MV-4-11 (cell line): ENCODE measurements at regions not wholly inside any gene's neighbourhood (a gene's known extent, or its start where the extent isn't known, plus 50 kb on each side); places are given as distances from the start of the nearest gene placed in this dataset.
A peak's percentile ranks its signal among the peaks of the same experiment; 100 is the strongest.

Experiments
- DNase-seq: peaks from one replicate; lab custom pipeline; 2025; lab: John Stamatoyannopoulos, UW

DNA sequence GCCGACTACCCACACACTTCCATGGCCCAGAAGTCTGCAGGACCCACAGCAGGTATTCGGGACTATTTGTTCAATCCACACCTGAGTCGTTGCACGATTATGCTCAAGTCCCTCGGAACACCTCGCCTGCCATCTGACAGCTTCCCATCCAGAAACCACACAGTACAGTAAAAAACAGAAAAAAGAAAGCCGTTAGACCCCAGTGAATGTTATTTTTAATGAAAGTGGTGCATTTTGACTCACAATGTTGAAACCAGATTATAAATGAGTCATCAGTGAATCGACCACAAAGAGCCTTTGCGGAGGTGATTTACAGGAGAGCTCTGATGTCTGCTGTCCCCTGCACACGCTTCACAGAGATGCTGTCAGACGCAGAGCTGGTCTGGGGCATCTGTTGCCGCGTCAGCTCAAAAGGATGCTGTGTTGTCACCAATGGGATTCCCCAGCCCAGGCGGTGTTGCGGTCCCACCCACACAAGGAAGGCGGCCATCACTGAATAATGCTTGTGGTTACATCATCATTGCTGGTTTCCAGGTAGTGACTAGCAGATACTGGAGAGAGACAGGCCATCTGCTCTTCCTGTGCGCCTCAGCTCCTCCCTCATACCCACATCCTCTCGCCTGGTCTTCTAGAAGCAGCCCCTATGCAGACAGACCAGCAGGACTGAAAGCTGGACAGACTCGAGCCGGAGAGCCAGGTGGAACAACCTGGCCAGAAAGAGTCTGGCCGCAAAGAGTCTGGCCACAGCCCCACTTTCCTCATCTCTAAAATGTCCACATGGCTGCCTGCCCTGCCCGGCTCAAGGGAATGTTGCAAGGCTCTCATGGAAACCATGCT lies 116.8 kb downstream of the TOMM20 start:
- peak; percentile 100 for DNase-seq

DNA sequence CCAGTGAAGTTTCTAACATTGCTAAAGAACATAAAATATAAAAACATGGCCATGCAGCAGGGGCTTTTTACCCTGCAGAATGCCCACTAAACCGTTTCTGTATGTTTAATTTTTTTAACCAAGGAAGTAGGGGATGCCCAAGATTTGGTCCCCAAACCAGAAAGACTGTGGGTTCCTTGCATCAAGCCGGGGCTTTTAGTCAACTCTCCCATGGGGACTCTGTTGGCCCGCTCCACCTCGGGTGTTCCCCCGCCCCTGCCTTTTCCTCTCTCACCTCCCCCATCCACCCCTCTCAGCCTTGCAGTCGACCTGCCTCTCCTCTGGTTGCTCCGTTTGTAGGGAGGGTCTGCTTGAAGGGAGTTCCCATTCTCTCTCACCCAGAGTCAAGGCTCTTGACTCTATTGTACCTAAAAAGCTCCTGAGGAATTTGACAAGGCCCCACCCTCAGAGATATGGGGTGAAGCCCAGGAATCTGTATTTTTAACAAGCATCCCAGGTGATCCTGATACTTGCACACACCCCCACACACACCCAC lies 117.5 kb downstream of the TOMM20 start:
- no peak for DNase-seq

DNA sequence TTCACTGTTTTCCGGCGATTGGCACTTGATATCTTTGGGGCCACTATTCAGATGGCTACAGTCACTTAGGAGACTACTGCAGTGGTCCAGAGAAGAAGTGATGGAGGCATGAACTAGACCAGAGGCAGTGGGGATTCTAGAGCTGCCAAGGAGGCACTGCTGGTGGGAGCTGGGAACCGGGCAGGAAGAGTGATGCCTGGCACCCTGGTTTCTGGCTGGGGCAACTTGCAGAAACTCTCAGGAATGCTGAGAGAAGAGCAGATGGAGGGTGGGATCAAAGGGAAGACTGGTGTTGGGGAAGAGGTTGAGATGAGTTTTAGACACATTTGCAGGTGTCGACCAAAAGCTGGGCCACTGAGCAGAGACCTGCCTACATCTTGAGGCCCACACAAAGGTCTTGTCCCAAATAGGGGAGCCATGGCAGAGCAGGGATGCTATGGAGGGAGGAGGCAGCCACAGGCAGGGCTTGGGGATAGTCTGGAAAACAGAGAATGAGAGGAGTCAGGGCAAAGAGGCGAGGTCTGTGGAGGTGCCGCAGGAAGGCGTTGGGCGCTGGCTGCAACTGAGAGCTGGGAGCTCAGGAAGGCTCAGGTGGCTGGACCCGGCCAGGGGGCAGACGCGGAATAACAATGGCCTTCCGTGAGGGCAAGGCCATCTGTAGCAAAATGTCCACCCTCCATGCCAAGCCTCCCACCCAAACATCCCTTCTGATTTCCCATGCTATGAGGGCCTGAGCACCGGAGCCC lies 118.9 kb downstream of the TOMM20 start:
- DNase-seq, result no peak

DNA sequence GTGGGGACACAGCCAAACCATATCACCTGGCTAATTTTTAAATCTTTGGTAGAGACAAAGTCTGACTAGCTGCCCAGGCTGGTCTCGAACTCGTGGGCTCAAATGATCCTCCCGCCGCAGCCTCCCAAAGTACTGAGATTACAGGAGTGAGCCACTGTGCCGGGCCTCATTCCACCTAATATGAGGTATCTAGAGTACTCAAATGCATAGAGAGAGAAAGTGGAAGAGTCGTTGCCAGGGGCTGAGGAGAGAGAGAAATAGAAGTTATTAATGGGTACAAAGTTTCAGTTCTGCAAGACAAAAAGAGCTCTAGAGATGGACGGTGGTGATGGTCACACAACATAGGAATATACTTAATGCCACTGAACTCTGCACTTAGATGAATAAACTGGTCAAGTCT lies 119.6 kb downstream of the TOMM20 start:
- peak; percentile 55 for DNase-seq

DNA sequence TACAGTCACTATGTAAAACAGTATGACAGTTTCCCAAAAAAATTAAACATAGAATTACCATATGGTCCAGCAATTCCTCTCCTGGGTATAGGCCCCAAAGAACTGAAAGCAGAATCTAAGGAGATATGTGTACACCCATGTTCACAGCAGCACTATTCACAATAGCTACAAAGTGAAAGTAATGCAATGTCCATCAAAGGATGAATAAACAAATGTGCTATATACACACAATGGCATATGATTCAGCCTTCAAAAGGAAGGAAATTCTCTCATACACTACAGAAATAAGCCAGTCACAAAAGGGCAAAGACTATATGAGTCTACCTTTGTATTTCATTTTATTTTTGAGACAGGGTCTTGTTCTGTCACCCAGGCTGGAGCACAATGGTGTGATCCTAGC lies 120.4 kb downstream of the TOMM20 start:
- no peak for DNase-seq

DNA sequence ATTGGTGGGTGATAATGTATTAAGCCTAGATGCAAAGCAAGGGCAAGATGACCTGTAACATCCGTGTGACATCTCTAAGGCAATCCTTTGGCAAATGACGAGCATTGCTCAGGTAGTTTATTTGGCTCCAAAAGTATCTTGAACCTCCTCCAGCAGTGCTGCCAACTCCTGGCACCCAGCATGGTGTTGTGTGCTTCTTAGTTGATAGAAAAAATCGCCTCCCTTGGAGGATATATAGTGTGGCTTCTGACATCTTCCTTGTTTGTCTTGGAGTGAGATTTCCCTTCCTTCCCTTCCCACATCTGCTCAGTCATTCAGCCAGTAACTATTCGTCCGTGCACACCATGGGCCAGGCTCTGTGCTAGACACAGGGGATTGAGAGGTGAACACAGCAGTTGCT lies 121.8 kb downstream of the TOMM20 start:
- no peak for DNase-seq

DNA sequence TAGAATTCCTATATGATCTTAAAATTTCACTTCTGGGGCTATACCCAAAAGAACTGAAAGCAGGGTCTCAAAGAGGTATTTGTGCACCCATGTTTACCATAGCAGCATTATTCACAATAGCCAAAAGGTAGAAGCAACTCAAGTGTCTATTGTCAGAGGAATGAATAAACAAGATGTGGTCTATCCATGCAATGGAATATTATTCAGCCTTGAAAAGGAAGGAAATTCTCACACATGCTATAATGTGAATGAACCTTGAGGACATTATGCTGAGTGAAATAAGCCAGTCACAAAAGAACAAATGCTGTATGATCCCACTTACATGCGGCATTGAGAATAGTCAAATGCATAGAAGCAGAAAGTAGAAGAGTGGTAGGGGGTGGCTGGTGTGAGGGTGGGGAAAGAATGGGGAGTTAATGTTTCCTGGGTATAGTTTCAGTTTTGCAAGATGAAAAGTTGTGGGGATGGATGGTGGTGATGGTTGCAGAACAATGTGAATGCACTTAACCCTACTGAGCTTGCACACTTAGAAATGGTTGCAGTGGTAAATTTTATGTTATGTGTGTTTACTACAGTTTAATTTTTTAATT lies 122.4 kb downstream of the TOMM20 start:
- peak; percentile 34 for DNase-seq

DNA sequence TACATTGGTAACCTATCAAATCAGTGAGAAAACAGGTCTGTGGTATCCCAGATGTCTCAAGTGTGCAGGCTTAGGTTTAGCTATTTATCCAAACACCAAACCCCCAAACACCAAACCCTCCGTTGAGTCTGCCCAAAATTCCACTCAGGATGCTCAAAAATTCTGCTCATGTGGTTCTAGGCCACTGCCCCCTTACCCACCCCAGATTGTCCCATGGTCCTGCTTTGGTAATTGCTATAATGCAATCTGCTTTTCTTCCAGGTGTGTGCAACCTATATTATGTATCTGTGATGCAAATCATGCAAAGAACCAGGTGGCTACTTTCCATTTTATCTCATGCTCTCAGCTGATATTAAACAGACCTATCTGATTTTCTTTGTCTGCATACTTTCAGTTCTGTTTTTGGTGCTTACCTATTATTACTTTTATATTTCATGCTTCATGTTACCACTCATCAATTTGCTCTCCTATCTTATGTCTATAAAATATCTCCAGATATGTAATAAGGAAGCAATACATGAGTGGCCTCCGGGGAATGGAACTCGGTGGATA lies 123.7 kb downstream of the TOMM20 start:
- no peak for DNase-seq

DNA sequence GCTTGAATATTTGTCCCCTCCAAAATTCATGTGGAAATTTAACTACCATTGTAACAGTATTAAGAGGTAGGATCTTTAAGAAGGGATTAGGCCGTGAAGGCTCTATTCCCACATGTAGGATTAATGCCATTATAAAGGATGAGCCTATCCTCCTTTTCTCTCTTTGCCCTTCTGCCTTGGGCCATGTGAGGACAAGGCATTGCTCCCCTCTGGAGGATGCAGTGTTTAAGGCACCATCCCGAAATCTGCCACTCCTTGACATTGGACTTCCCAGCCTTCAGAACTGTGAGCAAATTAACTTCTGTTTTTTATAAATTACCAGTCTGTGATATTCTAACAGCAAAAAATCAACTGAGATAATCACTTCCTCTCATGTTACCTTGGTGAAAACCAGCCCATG lies 124.4 kb downstream of the TOMM20 start:
- no peak for DNase-seq

DNA sequence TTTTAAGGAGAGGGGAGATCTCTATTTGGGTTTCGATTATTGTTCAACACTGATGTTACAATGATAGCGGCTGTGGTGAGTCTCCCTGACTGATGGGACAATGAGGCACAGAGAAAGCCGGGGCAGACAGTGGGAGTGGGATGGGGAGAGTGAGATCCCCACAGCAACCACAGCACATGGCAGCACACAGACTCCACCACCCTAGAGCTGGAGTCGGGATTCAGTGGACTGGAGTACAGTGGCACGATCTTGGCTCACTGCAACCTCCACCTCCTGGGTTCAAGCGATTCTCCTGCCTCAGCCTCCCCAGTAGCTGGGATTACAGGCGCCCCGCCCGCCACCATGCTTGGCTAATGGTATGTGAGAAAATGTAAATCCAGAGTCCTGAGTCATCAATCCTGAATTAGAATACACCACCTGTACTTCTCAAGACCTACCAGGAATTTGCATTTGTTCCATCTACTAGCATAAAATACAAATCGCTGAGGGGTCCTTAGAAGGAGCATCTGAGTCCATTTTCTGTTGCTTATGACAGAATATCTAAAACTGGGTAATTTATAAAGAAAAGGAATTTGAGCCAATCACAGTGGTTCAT lies 125.8 kb downstream of the TOMM20 start:
- DNase-seq, result no peak

DNA sequence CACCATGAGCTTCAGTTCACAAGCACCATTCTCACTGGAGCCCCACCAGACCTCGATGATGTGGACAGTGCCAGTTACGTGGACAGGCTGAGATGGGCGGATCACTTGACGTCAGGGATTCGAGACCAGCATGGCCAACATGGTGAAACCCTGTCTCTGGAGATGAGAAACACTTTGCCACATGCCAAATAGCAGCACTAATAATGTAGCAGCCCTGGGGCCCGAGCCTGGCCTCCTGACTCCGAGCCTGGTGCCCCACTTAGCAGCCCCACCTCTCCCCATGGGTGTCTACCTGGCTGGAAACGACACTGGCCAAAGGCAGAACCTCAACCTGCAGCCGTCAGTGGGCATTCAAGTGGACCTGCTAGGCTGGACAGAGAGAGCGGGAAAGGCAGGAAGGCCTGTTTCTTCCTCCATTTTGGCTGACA lies 129.1 kb downstream of the TOMM20 start:
- DNase-seq, result no peak

DNA sequence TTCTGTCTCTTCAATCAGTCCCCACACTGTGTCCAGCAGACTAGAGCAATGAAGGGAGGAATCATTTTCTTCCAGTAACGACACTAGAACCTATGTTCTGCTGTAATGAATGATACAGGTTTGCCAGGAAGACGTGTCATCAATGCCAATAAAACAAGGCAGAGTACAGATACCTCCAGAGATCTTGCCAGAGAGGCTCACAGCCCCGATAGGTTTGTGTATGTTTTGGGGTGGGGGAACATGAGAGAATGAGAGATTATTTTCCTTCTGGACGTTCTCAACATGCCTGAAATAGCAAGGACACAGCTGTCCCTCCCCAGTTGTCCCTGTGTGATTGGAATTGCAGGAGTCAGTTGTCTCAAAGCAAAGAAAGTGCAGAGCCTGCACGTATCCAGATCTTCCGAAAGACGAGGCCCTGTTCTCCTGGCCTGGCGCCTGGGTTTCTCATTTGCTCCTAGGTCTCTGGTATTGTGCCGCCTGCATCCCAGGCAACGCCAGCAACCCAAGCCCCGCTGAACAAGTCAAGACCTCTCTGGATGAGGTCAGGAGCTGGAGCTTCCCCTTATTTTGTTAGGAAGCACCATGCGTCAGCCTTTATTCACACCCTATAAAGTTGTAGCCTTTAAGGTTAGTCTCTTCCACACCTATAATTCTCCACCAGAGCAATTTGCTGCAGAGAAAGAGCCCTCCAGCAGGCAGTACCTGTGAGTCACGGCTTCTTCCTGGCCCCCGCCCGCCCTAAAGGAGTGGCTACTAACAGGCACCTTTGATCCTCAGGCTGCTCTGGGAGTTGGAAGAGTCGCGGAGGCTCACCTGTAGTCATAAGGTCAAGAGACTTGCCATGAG lies 130.5 kb downstream of the TOMM20 start:
- DNase-seq, result no peak

DNA sequence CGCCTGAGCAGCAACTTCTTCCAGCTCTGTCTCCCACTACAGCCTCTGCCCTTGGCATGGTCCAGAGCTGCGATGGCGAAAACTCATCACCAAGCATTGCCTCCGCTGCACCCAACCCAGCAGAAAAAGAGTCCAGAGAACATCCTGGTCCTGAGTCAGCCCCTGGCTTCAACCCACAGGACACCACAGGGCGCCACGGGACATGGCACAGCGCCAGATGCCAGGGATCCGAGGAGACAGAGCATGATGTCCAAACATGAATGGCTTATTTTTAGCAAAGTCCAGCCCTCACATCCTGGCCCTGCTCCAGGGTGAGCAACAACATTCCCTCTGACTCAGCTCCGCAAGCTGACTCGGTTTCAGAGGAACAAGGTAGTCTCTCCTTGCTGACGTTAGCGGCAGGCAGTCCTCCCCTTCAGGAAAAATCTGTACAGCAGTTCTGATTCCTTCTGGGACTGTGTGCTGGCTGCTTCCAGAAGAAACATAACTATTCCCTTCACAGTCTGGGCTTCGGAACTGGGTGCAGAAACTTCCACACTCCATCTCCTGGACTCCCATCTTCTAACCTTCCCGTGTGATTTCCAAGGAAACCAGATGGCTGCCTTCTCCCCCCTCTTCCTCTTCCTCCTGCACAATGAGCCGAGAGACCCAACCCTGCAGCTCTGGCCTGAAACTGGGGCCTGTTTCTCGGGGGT lies 131.3 kb downstream of the TOMM20 start:
- no peak for DNase-seq

DNA sequence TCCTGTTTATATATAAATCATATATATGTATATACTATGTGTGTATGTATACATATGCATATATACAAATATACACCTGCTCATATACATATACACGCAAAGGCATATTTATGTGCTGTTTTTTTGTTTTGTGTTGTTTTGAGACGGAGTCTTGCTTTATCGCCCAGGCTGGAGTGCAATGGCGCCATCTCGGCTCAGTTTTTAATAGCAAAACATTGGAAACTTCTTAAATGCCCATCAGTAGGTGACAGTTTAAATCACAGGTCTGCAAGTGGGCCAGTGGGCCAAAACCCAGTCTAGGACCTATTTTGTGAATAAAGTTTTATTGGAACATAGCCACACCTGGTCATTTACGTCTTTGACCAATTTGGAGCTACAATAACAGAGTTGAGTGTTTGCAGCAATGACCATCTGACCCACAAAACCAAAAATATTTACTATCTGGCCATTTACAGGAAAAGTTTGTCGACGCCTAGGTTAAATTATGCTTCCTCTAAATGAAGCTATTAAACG lies 132.3 kb downstream of the TOMM20 start:
- no peak for DNase-seq

DNA sequence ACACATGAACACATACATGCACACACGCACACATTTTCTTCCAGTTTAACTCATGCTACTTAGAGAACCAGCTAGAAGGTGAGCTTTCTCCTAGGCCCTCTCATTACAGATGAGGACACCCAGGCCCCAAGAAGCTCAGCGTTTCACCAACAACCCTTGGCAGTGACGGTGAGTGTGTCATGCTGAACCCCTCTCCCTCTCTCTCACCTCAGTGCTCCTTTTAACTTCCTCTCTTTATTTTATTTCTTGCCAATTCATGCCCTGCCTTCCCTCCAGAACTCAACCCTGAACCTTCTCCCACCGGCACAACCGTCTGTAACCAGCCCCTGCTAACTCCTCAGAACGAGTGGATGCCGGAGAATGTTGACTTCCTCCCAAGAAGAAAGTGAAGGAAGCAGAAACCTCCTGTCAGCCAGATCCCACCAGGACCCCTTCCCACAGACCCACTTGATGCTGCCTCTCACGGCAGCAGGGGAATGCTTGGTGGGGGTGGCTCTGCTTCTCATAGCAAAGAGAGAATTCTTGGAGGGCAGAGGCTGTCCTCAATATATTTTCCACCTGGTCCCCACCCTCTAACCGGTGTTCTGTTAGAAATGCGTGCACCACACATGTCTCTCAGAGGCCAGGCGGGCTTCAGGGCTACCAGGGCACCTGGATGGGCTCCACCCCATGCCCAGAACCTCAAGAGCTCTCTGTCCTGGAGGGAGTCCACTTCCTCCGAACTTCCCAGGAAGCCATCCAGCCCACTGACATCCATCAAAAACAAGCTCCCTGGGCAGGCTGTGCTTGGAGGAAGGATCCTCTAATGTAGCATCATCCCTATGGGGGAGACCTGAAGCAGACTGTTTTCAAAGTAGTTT lies 134.0 kb downstream of the TOMM20 start:
- DNase-seq, result no peak

DNA sequence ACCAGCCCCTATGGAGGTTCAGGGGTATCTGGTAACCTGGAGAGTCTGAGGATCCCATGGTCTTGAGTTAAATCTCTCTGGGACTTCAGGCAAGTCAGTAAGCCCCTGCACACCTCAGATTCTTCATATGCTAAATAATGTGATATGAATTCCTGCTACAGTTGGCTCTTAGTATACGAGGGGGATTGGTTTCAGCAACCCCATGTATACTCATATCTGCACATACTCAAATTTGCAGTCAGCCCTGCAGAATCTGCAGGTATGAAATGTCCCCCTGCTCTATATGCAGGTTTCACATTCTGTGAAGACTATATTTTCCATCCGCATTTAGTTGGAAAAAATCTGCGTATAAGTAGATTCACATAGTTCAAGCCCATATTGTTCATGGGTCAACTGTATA lies 136.6 kb downstream of the TOMM20 start:
- DNase-seq, result no peak

DNA sequence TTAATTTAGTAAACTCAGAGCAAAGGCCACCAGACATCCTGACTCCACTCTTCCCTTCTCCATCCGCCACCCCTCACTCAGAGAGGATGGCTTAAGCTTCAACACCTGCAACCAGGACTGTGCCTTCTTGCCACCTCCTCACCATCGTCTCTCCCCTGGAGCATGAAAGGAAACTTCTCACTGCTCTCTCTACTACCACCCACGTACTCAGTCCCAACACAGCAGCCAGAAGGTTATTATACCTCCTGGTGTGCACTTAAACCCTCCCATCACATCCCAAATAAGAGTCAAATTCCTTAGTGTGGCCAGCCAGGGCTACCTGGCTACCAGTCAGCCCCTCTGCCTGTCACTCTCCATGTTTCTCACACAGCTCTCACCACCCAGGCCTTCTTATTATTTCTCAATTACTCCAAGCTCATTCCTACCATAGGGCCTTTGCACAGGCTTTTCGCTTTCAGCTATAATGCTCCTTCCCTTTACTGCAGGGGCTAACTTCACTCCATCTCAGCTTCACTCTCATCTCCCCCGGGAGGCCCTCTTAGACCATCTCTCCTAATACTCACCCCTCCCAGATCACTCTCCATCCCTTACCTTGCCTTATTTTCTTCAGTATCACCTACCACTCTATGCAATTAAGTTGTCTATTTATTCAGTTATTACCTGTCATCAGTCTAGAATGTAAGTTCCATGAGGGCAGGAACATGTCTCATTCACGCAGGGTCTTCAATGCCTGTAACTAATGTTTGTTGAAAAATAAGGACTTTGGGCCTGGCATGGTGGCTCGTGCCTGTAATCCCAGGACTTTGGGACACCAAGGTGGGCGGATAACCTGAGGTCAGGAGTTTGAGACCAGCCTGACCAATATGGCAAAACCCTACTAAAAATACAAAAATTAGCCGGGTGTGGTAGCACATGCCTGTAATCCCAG lies 137.5 kb downstream of the TOMM20 start:
- DNase-seq, result no peak

DNA sequence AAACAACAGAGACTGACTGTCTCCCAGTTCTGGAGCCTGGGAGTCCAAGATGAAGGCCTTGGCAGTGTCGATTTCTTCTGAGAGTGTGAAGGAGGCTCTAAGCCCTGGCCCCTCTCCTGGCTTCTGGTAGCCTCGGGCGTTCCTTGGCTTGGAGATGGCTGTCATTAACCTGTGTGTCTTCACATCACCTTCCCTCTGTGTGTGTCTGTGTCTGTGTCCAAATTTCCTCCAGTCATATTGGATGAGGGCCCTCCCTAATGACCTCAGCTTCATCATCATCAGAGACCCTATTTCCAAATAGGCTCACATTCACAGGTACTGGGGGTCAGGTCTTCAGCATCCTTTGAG lies 138.3 kb downstream of the TOMM20 start:
- no peak for DNase-seq
